ENCODE measurements at regions not wholly inside any gene's neighbourhood (a gene's known extent, or its start where the extent isn't known, plus 50 kb on each side); places are given as distances from the start of the nearest gene placed in this dataset.

DNA sequence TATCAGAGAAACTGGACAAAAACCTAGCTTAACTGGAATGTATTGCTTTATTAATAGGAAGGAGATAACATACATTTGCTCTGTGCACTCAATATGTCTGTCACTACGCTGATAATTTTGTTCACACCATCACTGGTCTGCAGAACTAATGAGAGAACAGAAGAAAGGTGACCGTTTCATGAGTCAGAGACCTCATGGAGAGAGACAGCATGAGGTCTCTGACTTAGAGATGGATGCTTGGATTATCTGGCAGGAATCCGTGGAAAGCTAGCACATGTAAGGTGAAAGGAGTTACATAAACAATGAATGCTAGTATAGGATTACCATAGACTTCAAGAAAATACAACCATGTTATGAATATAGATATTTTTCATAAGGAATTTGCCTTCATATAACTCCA, 947.3 kb downstream of the IPMK start:
- intact Hi-C loops (cut with DNase I) = no loop called here
- no peak for DNase-seq (ENCODE audit: low spot score)

DNA sequence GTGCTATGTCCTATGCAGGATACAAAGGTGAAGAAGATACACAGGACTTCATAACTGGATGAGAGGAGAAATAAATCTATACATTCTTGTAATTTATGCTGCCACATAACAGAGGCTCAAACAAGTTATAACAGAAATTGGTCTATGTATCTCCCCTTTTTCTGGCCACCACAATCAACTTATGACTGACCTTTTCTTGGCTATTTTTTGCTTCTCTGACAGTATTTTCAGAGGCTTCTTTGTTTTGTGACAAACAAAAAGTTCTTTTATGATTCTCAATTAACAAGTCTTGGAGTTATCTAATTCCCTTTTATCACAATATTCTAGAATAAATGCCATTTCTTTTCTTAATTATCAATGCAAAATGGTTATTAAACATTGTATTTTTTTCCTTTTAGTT, 953.0 kb upstream of the ZWINT start:
- no peak for DNase-seq (ENCODE audit: low spot score)
- intact Hi-C loops (cut with DNase I) = no loop called here

DNA sequence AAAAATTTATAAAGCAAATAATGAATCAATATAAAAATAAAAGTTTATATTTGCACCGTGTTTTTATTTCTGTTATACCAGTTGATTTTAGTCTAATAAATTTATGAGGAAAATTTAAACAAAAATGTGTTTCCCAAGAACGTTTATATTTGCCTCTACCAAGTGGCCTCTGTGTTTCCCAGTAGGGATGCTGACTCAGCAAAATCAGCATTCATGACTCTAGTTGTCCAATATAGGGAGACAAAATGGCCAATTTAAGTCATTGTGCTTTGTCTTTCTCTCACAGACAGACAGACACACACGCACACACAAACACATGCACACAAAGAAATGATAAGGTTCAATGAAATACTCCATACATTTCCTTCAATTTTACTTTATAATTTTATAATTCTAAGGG, 942.5 kb upstream of the ZWINT start:
- DNase-seq (ENCODE audit: low spot score) = no peak
- intact Hi-C loops (cut with DNase I) = no loop called here

DNA sequence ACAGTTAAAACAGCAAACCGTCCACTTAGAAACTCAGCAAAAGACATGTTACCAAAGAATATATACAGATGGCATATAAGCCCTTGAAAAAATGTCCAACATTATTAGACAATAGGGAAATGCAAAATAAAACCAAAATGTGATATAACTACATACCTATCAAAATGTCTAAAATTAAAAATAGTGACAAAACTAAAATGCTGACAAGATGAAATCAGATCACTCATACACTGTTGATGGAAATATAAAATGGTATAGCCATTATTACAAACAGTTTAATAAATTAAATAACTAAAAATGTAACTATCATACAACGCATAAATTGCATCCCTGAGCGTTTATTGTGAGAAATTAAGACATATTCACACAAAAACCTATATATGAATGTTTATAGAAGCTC, 939.7 kb upstream of the ZWINT start:
- DNase-seq (ENCODE audit: low spot score) = no peak
- intact Hi-C loops (cut with DNase I) = no loop called here

DNA sequence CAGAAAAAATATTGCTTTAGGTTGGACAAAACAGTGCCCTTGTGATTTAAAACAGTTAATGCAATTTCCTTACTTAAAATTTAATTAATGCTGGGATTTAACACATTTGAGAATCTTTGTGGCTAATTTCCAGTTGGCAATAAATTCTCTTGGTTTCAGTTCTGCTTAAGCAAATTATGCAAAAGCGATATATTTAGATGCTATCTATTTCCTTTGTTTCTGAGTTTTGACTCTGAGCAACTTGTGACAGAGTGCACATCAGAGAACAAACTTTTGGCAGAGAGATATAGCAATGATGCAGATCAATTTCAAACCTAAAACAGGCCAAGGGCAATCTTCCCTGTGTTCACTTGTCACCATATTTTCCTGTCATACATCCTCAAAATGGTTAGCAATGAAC, 933.6 kb upstream of the ZWINT start:
- DNase-seq (ENCODE audit: low spot score) = no peak

DNA sequence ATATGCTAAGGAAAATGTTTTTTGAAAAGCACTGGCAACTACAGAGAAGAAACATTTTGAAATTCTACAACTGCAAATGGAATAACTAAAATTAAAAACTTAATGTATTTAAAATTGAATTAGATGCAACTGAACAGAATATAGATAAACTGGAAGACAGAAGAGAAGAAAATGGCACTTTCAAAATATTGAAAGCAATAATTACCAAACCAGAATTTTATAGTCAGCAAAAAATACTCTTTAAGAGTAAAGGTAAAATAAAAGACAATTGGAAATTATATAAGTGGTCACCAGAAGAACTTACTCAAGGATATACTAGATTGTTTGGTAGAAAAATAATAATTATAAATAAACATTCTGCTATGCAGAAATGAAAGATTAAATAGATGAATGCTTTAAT, 927.7 kb upstream of the ZWINT start:
- no peak for DNase-seq (ENCODE audit: low spot score)
- intact Hi-C loops (cut with DNase I) = no loop called here

More for the DNA sequence above, 933.6 kb upstream of the ZWINT start:
- intact Hi-C loops (cut with DNase I) = no loop called here

DNA sequence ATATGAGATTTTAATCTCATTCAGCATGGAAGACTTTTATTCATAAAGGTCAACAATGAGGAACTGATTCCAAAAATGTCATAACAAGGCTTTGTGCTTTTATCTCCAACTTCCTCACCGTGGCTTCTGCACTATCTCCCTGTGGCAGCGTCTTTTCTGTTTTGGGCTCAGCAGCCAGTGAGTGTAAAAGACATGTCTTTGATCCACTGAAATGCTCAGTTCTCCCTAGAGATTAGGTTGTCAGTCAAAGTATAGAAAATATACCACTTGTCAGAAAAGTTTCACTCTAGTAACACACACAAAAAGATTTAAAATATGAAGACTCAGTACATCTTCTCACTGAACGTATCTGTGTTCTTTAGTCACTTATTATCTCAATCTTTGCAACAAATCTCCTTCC, 901.8 kb upstream of the ZWINT start:
- intact Hi-C loops (cut with DNase I) = no loop called here
- no peak for DNase-seq (ENCODE audit: low spot score)

DNA sequence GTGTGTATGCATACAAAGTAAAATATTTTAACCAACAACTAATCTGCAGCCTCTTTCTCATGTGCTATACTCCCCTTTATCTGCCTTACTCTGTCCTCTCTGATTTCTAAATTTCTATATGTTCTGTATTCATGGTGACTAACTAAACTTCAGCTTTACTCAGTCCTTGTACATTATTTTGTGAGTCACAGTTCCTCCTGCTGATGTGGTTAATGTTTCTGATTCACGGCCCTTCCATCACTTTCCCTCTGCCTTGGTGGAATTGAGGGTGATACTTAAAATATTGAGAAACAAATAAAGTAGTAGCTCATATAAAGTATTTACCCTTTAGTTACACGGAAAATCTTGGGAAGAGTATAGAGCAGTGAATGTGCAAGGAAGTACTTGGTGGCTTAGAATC, 899.1 kb upstream of the ZWINT start:
- intact Hi-C loops (cut with DNase I) = no loop called here
- no peak for DNase-seq (ENCODE audit: low spot score)

DNA sequence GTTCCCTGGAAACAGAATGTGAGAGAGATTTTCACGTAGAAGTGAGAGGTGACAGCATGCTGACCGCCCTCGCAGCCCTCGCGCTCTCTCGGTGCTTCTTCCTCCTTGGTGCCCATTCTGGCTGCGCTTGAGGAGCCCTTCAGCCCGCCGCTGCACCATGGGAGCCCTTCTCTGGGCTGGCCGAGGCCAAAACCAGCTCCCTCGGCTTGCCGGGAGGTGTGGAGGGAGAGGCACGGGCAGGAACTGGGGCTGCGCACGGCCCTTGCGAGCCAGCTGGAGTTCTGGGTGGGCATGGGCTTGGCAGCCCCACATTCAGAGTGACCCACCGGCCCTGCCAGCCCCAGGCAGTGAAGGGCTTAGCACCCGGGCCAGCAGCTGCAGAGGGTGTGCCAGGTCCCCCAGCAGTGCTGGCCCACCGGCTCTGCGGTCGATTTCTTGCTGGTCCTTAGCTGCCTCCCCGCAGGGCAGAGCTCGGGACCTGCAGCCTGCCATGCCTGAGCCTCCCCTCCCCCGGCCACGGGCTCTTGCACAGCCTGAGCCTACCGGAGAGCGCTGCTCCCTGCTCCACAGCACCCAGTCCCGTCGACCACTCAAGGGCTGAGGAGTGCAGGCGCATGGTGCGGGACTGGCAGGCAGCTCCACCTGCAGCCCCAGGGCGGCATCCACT, 888.7 kb upstream of the ZWINT start:
- no peak for DNase-seq (ENCODE audit: low spot score)
- intact Hi-C loops (cut with DNase I) = no loop called here

DNA sequence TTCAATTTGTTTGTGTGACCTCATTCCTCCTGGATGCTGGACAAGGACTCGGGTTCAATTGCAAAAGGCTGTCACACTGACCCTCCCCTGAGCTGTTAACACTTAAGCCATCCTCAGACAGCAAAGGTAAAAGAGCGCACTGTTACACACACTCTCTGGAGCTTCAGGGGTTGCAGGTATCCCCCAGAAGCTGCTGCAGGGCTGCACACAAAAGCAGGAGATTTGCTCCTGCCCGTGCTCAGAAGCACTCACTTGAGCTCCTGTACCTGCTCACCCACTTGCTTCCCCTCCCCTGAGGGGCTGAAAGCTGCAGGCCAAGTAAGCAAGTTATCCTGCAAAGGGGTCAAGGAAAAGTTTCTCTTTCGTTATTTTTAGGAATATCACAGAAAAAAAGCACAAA, 886.2 kb upstream of the ZWINT start:
- DNase-seq (ENCODE audit: low spot score) = no peak
- intact Hi-C loops (cut with DNase I) = no loop called here

DNA sequence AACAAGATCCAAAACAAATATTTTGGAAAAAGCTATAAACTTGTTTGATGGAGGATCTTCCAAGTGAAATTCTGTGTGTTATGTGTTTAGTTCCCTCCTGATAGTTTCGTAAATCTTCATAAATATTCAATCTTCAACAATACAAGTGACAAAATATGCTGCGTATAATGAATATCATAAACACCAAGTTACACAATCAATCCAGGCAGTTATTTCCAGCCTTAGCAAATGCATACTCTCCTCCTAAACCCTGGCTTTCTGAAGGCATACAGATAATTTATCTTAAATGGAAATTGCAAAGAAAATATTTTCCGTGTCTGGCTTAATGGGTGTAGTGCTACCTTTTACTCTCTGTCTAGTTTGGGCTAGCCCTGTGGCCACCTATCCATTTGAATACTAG, 864.9 kb upstream of the ZWINT start:
- no peak for DNase-seq (ENCODE audit: low spot score)
- intact Hi-C loops (cut with DNase I) = no loop called here

DNA sequence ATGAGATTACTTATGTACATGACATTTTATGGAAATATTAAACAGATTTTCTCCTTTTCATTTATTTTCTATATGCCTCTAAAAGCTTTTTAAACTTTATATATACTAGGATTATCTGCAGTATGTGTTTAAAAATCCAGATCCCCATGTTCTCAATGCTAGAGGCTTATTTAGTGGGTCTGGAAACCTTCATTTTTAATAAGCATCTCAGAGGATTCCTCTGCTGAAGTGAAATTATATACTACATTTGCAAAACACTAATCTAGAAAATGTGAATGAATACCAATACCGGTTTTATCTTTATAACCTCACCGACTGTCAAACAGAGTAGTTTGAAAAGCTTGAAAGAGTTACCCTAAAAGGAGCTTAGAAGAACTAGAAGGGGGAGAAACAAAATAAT, 863.8 kb upstream of the ZWINT start:
- intact Hi-C loops (cut with DNase I) = no loop called here
- no peak for DNase-seq (ENCODE audit: low spot score)

DNA sequence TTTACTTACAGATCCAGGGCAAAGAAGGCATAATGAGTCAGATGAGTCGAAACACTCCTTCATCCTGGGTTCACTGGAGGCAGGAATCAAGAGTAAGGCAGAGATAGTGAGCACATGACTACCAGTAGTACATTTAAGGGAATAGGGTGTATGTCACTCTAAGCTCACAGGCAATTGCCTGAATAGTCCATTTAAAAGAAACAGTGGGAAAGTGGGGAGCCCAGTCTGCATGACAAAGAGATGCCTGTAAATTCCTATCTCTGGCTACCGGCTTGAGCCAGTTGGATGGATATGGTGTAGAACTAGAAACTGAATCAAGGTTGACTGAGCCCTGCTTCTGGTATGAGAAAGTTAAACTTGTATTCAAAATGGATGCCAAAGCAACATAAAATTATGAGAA, 861.5 kb upstream of the ZWINT start:
- DNase-seq (ENCODE audit: low spot score) = no peak
- intact Hi-C loops (cut with DNase I) = no loop called here

DNA sequence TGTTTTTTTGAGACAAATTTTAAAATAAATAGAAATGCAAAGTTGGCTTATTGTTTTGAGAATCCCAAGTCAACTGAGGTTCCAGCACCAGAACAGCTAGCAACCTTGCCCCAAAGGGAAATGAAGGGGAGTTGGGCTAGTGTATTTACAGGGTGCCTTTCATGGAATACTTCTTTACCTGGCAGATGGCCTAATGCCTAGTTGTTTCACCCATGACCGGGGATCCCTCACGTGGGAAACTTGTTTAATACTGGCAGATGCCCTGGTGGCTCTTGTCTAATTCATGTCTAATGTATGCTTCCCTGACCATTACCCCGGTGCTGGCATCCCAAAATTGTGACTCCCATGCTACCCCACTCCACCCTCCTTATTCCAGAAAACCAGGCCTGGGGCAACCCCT, 861.1 kb upstream of the ZWINT start:
- intact Hi-C loops (cut with DNase I) = no loop called here
- no peak for DNase-seq (ENCODE audit: low spot score)

DNA sequence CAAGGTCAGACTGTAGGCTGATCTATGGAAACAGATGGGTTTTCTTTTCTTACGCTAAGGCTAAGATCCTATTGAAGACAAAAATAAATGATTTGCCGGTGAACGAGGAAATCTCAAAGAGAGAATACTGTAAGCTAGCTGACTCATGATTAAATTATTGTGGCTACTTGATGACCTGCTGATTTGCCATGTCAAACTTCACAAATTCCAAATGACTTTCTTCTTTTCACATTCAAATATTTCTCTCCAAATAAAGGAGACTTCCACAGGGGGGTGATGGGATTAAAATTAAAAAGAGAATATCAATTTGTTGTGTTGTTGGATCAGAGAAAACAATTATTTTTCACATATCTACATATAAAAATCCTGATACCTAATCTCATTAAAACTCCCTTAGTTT, 860.6 kb upstream of the ZWINT start:
- no peak for DNase-seq (ENCODE audit: low spot score)
- intact Hi-C loops (cut with DNase I) = no loop called here

DNA sequence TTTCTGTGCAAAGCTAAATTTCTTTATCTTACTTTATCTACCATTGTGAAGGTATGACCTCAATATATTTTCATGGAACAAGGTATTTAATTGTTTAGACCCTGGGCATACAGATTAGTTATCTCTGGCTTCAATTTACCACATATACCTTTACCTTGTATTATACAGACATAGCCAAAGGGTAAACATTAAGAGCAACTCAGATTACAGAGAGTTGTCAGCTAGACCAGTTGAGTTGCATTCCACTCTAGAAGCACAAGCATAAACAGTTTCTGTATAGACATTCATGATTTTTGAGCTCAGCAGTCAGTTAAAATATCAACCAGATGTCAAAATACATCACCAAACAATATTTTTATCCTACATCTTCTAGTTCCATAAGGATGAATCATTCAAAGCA, 857.3 kb upstream of the ZWINT start:
- no peak for DNase-seq (ENCODE audit: low spot score)
- intact Hi-C loops (cut with DNase I) = no loop called here

DNA sequence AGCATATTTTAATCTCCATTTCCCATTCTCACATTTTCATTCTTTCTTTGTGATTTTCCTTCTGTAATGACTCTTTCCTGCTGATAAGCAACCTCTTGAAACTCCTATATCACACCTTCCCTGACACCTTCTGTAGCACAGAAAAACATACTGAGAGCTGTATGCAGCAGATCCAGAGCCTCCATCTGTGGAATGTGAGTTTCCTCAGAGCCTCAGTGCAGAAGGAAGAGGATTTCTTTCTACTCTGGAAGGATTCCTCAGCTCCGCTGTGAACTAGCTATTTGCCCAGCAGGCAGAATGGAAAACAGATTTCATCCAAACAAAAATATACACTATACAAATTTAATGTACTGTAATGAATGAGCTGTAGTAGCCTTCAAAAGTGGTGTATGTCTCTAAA, 841.3 kb upstream of the ZWINT start:
- intact Hi-C loops (cut with DNase I) = no loop called here
- no peak for DNase-seq (ENCODE audit: low spot score)

DNA sequence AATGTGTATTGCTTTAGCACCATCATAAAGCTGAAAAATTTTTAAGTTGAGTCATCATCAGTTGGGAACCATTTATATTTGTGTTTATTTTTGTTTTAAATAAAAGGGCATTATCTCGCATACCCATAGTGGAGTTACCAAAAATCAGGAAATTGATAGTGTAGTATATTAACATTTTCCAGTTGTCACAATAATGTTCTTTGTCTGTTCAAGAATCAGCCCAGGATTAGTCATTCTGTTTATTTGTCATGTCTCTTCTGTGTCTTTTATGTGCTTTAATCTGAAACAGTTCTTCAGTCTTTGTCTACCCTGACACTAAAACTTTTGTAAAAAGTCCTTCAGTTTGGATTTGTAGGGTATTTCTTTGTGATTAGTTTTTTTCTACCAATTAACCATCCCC, 827.8 kb upstream of the ZWINT start:
- no peak for DNase-seq (ENCODE audit: low spot score)
- intact Hi-C loops (cut with DNase I) = no loop called here

DNA sequence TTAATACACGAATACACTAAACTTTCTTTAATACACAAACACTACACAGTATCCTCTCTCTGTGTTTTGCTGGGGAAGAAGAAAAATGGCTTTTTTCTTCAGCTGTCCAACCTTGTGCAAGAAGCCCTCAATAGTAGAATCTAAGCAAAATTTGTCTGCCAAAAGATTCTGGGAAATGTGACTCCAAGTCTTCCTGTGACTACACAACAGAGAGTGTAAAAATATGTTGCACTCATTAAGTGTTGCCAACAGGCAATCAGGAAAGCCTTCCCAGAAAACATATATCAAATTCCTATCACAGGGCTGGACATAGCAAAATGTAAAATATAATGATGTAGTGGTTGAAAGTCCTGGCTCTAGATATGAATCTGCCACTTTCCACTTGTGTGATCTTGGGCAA, 825.1 kb upstream of the ZWINT start:
- no peak for DNase-seq (ENCODE audit: low spot score)
- intact Hi-C loops (cut with DNase I) = no loop called here

DNA sequence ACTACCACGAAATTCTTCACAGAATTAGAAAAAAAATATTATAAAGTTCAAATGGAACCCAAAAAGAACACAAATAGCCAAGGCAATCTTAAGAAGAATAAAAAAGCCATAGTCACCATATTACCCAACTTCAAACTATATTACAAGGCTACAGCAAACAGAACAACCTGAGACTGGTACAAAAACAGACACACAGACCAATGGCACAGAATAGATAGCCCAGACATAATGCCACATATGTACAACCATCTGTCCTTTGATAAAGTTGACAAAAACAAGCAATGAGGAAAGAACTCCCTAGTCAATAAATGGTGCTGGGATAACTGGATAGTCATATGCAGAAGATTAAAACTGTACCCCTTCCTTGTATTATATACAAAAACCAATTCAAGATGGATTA, 808.5 kb upstream of the ZWINT start:
- intact Hi-C loops (cut with DNase I) = no loop called here
- DNase-seq (ENCODE audit: low spot score) = no peak

DNA sequence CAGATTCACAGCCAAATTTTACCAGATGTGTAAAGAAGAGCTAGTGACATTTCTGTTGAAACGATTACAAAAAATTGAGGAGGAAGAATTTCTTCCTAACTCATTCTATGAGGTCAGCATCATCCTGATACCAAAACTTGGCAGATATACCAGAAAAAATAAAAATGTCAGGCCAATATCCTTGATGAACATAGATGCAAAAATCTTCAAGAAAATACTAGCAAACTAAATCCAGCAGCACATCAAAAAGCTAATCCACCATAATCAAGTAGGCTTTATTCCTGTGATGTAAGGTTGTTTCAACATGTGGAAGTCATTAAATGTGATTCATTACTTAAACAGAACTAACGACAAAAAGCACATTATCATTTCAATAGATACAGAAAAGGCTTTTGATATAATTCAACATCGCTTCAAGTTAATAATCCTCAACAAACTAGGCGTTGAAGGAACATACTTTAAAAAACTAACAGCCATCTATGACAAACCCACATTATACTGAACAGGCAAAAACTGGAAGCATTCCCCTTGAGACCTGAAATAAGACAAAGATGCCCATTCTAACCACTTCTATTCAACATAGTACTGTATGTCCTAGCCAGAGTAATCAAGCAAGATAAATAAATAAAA, 807.7 kb upstream of the ZWINT start:
- intact Hi-C loops (cut with DNase I) = no loop called here
- no peak for DNase-seq (ENCODE audit: low spot score)

DNA sequence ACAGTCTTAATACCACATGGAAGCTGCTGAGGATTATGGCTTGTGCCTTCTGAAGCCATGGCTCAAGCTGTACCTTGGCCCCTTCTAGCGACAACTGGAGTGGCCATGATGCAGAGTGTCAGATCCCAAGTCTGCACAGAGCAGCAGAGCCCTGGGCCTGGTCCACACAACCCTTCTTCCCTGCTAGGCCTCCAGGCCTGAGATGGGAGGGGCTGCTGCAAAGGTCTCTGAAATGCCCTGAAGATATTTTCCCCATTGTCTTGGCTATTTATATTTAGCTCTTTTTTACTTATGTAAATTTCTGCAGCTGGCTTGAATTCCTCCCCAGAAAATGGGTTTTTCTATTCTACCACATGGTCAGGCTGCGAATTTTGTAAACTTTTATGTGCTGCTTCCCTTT, 804.6 kb upstream of the ZWINT start:
- no peak for DNase-seq (ENCODE audit: low spot score)
- intact Hi-C loops (cut with DNase I) = no loop called here
